NOMO-1 treated with dmso at 0.1 percent for 144 hours (cell line): ENCODE measurements at regions not wholly inside any gene's neighbourhood (a gene's known extent, or its start where the extent isn't known, plus 50 kb on each side); places are given as distances from the start of the nearest gene placed in this dataset.

ENCODE experiments used
- DNase-seq: peaks from one replicate; lab custom pipeline; 2025; ENCODE audit not compliant: unreplicated experiment; lab: John Stamatoyannopoulos, UW

GRCh38 chr10:78624791-78625190 lies 444.0 kb upstream of the ZMIZ1 start:
- DNase-seq, result no peak

- no peak for DNase-seq
Measured at GRCh38 chr10:78626471-78626870, 442.3 kb upstream of the ZMIZ1 start.

GRCh38 chr10:78627254-78627795 lies 441.4 kb upstream of the ZMIZ1 start:
- no peak for DNase-seq

GRCh38 chr10:78628976-78629375 lies 439.8 kb upstream of the ZMIZ1 start:
- no peak for DNase-seq

GRCh38 chr10:78629773-78630172 lies 439.0 kb upstream of the ZMIZ1 start:
- DNase-seq, result no peak

GRCh38 chr10:78630944-78631838 lies 437.6 kb upstream of the ZMIZ1 start:
- no peak for DNase-seq

- DNase-seq, result no peak
Measured at GRCh38 chr10:78634389-78634815, 434.4 kb upstream of the ZMIZ1 start.

GRCh38 chr10:78634835-78635234 lies 433.9 kb upstream of the ZMIZ1 start:
- no peak for DNase-seq

- DNase-seq, result no peak
Measured at GRCh38 chr10:78639629-78640028, 429.1 kb upstream of the ZMIZ1 start.

- DNase-seq, result peak; percentile 69
Measured at GRCh38 chr10:78640796-78641636, 427.8 kb upstream of the ZMIZ1 start.

GRCh38 chr10:78641693-78642092 lies 427.1 kb upstream of the ZMIZ1 start:
- no peak for DNase-seq

- DNase-seq, result no peak
Measured at GRCh38 chr10:78642269-78642816, 426.4 kb upstream of the ZMIZ1 start.

GRCh38 chr10:78643513-78643912 lies 425.3 kb upstream of the ZMIZ1 start:
- DNase-seq, result no peak

GRCh38 chr10:78644550-78644949 lies 424.2 kb upstream of the ZMIZ1 start:
- DNase-seq, result no peak

- DNase-seq, result no peak
Measured at GRCh38 chr10:78645169-78645686, 423.5 kb upstream of the ZMIZ1 start.

GRCh38 chr10:78645975-78646374 lies 422.8 kb upstream of the ZMIZ1 start:
- no peak for DNase-seq

- no peak for DNase-seq
Measured at GRCh38 chr10:78648256-78648860, 420.4 kb upstream of the ZMIZ1 start.

GRCh38 chr10:78649429-78649828 lies 419.3 kb upstream of the ZMIZ1 start:
- no peak for DNase-seq

- no peak for DNase-seq
Measured at GRCh38 chr10:78650122-78650521, 418.6 kb upstream of the ZMIZ1 start.

- DNase-seq, result no peak
Measured at GRCh38 chr10:78651287-78651686, 417.5 kb upstream of the ZMIZ1 start.

GRCh38 chr10:78653555-78653954 lies 415.2 kb upstream of the ZMIZ1 start:
- no peak for DNase-seq
